Inferior parietal cortex (tissue), 1 donor: ENCODE measurements at regions not wholly inside any gene's neighbourhood (a gene's known extent, or its start where the extent isn't known, plus 50 kb on each side); places are given as distances from the start of the nearest gene placed in this dataset.
A peak's percentile ranks its signal among the peaks of the same experiment; 100 is the strongest.

Source experiments
- DNase-seq: peaks from one replicate; pipeline ENCODE4 v3.0.0-alpha.2; 2016; ENCODE audit errors: extremely low spot score

DNA sequence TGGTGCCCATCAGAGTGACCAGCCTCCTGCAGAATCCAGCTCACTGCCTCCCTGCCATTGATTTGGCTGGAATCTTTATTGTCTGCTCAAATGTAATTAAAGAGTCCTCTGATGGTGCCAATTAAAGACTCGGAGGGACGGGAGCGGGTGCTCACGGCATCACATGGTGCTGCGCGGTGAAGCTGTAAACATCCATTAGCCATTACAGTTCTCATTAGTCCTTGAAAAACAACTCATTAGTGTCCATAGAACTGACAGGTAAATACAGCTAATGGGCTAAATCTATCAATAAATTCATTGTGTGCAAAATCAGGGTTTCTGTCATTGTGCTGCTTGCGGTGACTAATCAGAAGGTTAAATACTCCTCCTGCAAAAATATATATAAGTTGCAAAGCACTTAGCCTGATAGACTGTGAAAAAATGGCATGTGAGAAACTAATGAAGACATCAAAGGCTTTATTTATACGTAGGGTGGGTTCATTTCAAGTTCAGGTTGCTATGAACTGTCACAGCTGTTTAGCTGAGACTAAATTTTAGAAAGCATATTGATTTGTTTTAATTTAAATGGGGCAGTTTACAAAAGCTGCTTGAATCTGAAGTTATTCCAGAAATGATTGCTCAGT lies 289.8 kb upstream of the POU3F1 start:
- DNase-seq, result no peak

DNA sequence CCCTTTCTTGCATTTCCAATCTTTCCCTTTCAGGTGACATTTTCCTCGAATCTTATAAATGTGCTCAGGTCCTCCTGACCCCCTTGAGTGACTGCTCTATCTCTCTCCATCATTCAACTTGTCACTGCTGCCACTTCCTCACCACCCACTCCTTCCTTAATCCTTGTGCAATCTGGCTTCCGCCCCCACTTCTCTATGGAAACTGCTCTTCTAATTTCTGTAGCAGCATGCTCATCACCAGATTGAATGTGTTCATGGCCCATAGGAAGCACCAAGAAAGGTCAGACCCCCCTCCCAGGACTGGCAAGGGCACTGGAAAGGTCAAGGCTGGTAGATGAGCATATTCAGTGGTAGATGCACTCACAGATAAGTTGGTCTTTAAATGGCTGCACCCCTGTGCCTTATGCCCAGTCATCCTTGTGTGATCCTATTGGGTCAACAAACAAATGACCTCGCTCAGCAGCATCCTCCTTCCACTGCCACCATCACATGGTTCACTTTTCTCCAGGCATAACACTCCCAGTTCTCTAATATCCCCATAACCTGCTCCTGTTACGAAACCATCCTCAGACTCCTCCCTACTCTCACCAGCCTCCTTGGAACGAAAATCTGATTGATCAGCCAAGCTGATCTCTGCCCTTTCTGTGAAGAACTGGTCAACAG lies 288.5 kb upstream of the POU3F1 start:
- no peak for DNase-seq

DNA sequence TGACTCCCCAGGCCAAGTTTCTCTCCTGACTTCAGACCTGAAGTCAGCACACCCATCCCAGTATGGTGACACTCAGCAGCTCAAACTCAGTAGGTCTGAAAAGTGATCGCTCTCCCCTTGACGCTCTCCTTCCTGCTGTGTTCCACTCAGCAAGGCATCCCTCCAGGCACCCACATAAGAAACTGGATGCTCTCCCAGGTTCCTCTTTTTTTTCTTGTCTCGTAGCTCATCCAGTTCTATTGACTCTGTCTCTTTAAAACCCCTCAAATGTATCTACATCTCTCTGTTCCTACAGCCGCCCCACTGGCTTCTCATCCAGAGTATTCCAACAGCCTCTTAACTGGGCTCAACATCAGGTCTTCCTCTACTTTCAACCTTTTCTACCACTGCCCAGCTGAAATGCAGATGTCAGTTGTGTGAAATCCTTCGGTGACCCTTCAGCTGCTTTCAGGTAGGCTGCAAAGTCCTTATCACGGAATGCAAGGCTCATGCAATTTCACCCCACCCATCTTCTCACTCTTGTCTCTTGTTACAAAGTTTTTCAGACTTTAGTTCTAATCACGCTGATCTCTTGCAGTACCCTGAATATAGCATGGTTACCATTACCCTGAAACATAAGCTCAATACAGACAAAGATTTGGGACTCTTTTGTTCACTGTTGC lies 286.2 kb upstream of the POU3F1 start:
- no peak for DNase-seq

DNA sequence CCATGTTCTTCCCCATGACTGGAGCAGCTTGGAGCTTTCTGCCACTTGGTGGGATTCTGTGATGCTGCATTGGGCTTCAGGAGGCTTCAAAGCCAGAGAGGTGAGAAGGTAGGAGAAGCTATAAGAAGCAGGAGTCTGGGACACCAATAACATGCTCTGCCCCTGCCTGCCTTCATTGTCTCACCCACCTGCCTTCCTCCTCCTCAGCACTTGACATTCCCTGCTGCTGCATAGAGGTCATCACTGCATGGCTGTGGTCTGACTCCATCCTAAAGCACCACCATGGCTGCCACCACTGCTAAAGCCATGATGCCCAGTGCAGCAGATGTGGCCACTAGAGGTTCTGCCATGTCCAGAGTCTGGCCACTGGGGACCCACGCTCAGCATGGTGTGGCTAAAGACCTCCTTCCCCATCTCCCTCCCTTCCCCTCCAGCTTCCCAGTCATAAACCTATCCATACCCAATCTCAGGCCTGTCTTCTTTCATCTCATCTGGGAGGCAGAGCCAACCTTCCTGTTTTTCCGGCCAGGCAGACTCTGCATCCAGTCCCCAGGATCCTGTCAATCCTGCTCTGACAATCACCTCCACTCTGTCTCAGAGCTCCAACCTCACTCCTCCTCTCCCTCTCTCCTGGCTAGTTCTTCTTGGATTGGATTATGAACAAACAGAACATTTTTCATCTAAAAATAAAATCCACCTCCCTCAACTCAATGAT lies 285.1 kb upstream of the POU3F1 start:
- no peak for DNase-seq

DNA sequence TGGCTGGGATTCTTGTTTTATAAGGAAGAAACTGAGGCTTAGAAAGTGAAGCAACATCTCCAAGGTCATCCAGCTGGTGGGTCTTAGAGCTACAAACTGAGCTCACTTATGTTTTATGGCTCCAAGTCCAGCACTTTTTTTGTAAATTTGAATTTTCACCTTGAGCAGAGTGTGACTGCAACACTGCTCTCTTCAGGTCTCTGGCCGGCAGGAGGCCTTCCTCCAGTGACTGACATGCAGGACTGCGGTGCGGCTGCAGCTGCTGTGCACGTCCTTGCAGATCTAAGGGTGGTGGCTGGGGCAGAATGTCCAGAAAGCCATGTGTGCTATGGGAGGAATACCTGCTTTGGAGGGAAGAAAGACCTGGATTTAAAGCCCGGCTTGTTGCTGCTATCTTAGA lies 284.2 kb upstream of the POU3F1 start:
- no peak for DNase-seq

DNA sequence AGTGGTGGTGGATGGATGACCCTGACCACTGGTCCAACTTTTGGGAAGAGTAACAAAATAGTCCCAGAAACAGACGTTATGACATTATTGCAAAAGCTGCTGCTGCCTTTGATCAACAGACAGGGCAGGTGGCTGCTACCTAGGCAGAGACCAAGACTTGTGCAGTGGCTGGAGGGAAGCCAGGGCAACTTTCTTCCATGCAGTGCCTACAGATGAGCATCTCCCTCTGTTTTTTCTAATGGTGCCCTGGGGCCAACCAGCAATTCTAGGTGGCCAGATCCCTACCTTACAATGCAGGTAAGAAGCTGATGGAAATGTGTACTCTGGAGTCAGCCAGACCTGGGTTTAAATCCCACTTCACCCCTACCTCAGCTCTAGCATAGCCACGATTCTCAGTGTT lies 283.1 kb upstream of the POU3F1 start:
- no peak for DNase-seq

DNA sequence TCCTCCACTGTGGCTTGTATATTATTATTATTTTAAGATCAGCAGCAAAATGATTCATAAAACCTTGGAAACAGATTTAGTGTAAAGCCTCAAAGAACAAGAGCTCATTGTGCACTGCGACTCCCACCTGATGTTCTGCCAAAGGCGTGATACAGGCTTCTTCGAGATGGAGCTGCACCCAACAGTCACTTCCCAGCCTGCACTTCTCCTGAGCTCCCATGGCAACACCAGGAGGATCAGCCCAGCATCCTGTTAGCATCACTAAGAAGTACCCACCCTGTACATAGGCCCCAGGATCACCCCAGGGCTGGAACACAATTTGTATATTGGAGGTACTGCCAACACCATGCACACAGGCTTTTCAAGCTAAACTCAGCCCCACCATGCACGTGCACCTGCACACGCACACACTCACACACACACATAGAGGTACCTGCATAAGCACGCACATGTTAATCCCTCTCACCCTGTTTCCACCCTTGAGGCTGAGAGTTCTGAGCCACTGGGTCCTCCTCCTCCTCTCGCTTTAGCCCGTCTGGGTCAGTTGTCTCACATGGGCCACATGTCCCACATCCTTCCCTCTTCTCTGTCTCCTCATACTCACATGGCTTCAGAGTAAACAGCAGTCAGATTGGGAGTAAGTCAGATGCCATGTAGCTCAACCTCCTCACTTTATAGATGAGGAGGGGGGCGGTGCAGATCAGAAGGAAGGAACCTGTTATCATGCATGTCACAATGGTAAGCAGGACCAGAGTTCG lies 281.9 kb upstream of the POU3F1 start:
- DNase-seq, result peak; percentile 38

DNA sequence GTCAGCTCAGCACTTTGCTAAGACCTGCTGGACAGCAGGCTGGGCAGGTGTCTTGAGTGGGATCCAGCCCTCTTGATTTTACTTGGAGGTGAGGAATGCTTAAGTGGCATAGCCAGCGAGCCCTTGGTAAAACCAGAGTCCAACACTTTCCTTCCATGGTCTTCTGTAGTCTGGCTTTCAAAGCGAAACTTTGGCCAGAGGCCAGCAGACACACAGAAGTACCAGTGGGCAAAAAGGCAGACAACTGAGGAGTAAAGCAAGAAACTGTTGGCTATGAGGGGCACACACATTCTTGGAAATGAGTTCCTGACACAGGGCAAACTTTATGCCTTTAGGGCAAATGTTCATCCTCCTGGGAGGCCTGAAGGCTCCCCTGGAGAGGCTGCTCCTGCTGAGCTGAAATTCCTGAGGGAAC lies 281.0 kb upstream of the POU3F1 start:
- peak; percentile 31 for DNase-seq

DNA sequence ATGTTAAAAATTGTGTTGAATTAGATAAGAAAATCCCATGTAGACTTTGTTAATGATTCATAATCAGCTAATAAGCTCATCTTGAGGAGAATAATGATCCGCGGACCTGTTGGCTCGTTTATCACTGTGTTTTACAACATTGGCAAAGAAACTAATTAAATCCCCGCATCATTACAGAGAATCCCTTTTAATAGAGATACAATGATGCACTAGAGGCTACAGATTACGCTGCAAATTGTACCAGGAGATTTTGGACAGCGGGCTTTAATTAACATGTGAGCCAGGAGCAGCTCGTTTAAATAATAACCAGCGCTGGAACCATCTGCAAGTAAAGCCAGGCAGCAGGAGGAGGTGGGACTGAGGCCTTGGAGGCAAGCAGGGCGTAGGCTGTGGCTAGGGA lies 280.3 kb upstream of the POU3F1 start:
- no peak for DNase-seq

DNA sequence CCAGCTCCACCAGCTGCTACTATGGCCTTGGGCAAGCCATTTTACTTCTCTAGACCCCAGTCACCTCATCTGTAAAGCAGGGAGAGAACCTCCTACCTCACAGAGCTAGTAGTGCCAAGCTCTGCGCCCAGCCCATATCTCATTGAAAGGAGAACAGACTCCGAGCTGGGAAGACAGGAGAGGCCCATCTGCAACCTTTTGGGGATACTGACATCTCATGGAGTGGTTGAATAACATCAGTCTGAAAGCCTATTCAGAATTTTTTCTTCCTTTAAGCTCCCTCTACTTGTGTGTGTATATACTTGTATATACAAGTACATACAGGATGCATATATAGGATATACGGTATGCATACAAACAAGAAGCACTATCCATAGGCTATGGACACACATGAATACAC lies 279.5 kb upstream of the POU3F1 start:
- DNase-seq, result no peak

DNA sequence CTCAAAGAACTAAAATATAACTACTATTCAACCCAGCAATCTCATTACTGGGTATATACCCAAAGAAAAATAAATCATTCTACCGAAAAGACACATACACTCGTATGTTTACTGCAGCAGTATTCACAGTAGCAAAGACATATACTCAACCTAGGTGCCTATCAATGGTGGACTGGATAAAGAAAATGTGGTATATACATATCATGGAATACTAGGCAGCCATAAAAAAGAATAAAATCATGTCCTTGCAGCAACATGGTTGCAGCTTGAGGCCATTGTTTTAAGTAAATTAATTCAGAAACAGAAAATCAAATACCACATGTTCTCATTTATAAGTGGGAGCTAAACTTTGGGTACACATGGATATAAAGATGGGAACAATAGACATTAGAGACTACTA lies 266.2 kb upstream of the POU3F1 start:
- no peak for DNase-seq

DNA sequence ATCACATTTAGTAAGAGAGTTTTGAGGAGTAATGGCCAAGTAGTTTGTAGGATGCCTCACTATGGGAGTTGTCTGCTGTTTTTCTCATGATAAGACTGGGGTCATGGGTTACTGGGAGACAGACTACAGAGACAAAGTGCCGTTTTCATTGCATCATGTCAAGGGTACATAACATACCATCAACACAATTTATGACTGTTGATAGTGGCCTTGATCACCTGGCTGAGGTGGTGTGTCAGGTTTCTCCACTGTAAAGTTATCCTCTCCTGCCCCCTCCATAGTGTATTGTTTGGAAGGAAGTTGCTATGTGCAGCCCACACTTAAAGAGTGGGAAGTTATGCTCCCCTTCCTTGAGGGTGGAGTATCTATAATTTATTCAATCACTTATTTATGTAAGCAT lies 263.5 kb upstream of the POU3F1 start:
- DNase-seq, result no peak

DNA sequence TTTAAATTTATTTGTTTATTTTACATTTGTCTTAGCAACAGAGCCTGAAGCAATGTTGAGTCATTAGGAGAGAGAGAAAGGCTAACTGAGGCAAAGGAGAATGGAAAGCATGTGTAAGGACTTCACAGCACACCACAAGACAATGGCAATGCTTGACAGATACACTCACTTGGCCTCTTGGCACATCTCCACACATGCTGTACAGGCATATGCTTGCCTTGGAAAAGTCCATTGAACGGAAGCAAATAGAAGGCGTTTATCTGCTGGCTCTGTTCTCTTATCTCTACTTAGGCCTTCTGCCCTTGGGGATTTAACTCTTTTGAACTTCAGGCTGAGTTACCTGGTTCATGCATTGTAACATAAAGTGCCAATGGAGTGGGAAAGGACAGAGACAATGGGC lies 262.2 kb upstream of the POU3F1 start:
- DNase-seq, result no peak

DNA sequence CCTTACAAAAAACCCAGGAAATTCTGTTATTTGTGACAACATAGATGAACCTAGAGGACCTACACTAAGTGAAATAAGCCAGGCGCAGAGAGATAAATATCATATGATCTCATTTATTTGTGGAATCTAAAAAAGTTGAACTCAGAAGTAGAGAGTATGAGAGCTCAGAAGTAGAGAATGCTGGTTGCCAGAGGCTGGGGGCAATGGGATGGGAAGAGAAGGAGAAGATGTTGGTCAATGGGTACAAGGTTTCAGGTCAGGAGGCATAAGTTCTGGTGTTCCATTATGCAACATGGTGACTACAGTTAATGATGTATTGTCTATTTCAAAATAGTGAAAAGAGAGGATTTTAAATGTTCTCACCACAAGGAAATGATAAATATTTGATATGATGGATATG lies 259.1 kb upstream of the POU3F1 start:
- DNase-seq, result no peak

DNA sequence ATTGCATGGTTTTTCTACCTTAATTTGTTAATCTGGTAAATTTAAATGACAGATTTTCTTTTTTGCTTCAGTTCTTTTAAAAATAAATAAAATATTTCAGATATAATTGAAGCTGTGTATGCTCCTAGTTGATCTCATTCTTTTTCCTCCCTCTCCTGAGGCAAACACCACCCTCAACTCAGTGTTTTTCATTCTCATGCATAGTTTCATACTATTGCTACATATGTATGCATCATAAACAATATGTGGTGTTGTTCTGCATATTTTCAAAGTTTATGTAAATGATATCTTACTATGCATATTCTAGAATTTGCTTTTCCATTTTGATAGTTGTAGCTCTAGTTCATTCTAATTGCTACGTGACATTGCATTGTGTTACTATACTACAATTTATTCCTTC lies 257.2 kb upstream of the POU3F1 start:
- DNase-seq, result no peak

DNA sequence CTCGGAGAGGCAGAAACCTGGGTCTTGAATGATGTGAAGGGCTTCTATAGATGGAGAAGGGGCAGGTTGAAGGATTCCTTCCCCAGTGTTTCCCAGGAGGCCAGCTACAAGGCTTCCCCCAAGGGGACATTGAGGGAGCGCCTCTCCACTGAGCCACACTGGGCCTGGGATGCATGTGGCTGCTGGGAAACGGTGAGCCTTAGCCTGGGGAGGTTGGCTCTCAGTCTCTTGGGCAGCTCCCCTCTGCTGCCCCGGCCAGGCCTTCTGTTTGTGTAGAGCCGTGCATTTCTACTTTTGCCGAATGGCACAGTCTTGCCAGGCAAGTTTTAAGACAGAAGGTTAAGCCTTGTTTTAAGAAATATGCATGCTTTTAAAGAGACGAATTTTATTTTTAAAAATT lies 254.4 kb upstream of the POU3F1 start:
- DNase-seq, result no peak

DNA sequence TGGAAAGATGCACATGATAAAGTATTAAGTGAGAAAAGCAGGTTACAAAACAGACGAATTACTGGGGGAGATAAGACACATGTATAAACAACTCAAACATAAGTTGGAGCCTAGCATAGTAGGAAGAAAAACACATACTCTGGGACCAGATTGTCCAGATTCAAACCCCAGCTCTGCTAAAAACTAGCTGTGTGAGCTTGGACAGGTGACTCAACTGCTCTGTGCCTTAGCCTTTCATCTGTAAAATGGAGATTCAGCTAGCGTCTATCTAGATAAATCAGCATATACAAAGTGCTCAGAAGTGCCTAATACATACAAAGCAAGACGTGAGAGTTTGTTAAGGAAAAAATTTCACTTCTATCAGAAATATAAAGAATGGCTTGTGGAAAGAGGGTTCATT lies 254.0 kb upstream of the POU3F1 start:
- no peak for DNase-seq

DNA sequence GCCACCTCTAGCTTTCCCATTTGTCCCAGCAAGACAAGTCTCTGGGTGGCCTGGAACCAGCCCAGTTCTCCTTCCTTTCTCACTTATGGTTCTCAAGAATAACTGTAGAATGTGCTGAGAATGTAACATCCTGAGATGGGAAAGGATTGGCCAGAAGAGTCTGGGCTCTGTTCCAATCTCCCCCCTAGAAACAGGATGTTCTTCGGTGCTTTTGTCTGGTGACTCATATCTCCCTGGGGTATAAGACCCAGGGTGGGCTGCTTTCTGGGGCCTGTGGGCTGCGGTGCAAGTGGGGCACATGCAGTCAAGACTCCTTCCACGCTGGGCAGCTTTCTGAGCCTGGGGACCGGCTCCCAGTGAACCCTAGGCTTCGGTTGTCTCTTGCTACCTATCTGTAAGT lies 251.2 kb upstream of the POU3F1 start:
- no peak for DNase-seq

DNA sequence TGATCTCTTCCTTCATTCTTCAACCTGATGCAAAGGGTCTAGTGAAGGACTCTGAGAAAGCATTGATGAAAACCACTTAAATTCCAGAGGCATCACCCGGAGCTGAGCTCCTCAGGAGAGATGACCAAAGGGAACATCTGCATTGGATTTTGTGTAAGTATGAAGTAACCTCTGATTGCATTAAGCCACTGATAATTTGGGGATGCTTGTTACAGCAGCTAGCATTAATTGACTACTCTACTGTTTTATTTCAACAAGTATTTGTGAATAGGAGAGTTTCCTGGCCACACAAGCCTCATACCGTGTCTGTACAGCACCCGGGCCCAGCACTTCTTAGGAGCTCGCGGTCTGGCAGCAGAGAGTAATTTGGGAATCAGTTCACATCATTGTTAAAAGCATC lies 250.7 kb upstream of the POU3F1 start:
- no peak for DNase-seq

DNA sequence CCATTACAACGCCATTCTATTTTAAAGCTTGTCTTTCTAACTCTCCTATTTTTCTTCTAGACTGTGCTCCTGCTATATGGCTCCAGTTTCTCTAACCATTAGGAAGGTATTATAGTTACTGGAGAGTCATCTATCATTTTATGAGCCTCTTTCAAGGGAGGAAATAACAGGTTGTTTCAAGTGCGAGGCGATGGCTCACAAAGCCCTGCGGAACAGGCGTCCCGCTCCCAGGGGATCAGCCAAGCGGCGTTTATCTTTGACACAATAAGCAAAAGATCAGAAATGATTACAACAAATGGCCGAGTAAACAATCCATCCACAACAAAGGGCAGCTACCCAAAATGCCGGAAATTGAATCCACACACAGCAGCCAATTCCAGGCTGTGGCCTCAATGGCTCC lies 249.5 kb upstream of the POU3F1 start:
- no peak for DNase-seq

DNA sequence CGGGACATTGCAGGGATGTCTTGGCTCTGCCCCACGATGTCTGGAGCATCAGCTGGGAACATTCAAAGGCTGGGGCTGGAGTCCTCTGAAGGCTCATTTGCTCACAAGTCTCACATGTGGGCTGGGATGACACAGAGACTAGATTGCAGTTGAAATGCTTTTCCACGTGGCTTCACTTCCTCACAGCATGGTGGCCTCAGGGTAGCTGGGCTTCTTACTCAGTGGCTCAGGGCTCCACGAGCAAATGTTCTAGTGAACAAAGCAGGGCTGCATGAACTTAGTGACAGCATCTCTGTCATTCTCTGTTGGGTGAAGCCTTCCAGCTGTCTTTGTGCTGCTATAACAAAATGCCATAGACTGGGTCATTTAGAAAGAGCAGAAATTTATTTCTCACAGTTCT lies 247.0 kb upstream of the POU3F1 start:
- DNase-seq, result no peak

DNA sequence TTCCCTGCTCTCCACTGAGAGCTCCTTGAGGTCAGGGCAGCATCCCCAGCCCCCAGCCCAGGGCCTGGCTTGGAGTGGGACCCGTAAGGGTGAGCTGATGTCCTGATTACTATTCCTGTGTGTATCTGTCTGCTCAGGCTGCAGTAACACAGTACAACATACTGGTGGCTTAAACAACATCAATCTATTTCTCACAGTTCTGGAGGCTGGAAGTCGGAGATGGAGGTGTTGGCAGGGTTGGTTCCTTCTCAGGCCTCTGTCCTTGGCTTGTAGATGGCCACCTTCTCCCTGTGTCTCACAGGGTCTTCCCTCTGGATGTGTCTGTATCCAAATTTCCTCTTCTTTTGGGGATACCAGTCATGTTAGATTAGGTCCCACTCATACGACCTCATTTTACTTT lies 246.4 kb upstream of the POU3F1 start:
- no peak for DNase-seq
